Tibial nerve (tissue), 3 donors: ENCODE measurements at regions not wholly inside any gene's neighbourhood (a gene's known extent, or its start where the extent isn't known, plus 50 kb on each side); places are given as distances from the start of the nearest gene placed in this dataset.

ENCODE experiments used
- POLR2A ChIP-seq, 2 donors: fragments of 450-650 bp; IDR thresholded peaks; one replicate each; pipeline ENCODE4 v1.6.1; 2017; ENCODE audit warnings: antibody characterized with exemption in 2 of 2, mild to moderate bottlenecking in 2 of 2, moderate library complexity in 2 of 2
- TF ChIP-seq, protein P1 (sequence below), 5 experiments: fragments of 200-600 bp in 3 of 5; fragments of 450-650 bp in 2 of 5; sonication (generic) in 3 of 5; IDR thresholded peaks; one replicate each; pipeline ENCODE4 v1.5.1; 2016 to 2019; ENCODE audit warnings: antibody characterized with exemption in 5 of 5, mild to moderate bottlenecking in 3 of 5, moderate library complexity in 2 of 5

DNA sequence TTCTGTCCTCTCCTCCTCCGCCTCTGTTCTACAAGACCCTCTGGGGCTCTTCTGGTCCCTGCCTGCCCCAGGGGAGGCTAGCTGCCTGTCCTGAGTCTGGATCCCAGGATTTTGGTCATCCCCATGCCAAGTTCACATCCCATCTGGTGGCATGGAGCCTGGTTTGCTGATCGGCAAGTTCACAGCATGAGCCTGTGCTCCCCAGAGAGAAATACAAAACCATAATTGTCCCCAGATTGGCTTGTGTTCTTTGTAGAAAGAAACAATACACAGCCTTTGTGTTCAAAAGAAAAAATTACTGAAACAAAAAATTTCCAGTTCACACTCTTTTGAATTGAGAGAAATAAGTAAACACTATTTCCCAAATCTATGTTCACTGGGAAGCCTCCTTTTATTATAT, 149.4 kb upstream of the ZC3H12A start:
- TF ChIP-seq, protein P1, sequence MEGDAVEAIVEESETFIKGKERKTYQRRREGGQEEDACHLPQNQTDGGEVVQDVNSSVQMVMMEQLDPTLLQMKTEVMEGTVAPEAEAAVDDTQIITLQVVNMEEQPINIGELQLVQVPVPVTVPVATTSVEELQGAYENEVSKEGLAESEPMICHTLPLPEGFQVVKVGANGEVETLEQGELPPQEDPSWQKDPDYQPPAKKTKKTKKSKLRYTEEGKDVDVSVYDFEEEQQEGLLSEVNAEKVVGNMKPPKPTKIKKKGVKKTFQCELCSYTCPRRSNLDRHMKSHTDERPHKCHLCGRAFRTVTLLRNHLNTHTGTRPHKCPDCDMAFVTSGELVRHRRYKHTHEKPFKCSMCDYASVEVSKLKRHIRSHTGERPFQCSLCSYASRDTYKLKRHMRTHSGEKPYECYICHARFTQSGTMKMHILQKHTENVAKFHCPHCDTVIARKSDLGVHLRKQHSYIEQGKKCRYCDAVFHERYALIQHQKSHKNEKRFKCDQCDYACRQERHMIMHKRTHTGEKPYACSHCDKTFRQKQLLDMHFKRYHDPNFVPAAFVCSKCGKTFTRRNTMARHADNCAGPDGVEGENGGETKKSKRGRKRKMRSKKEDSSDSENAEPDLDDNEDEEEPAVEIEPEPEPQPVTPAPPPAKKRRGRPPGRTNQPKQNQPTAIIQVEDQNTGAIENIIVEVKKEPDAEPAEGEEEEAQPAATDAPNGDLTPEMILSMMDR (IDR thresholded peaks at IDR 0.05), result no peak
- no peak for TF ChIP-seq POLR2A (IDR thresholded peaks at IDR 0.05)
